SIG-M5 treated with dmso at 0.1 percent for 504 hours (cell line): ENCODE measurements at regions not wholly inside any gene's neighbourhood (a gene's known extent, or its start where the extent isn't known, plus 50 kb on each side); places are given as distances from the start of the nearest gene placed in this dataset.
A peak's percentile ranks its signal among the peaks of the same experiment; 100 is the strongest.

Experiments
- DNase-seq: peaks from one replicate; lab custom pipeline; 2025; ENCODE audit not compliant: unreplicated experiment; lab: John Stamatoyannopoulos, UW

- no peak for DNase-seq
These were observed 101.0 kb downstream of the HRH4 start for GRCh38 chr18:24561369-24561965.

GRCh38 chr18:24567199-24567598 is 106.8 kb downstream of the HRH4 start:
- peak; percentile 23 for DNase-seq

GRCh38 chr18:24570716-24571115 is 110.3 kb downstream of the HRH4 start:
- no peak for DNase-seq

- DNase-seq = no peak
These were observed 122.3 kb downstream of the HRH4 start for GRCh38 chr18:24582771-24583170.

GRCh38 chr18:24584205-24584604 is 123.8 kb downstream of the HRH4 start:
- DNase-seq = no peak

GRCh38 chr18:24584813-24585212 is 124.4 kb downstream of the HRH4 start:
- no peak for DNase-seq

- DNase-seq = no peak
These were observed 125.6 kb downstream of the HRH4 start for GRCh38 chr18:24585996-24586566.

- no peak for DNase-seq
These were observed 126.4 kb downstream of the HRH4 start for GRCh38 chr18:24586662-24587360.

- DNase-seq = no peak
These were observed 128.0 kb downstream of the HRH4 start for GRCh38 chr18:24588440-24588839.

GRCh38 chr18:24590946-24591345 is 130.5 kb downstream of the HRH4 start:
- DNase-seq = no peak

- no peak for DNase-seq
These were observed 133.0 kb downstream of the HRH4 start for GRCh38 chr18:24593401-24593800.

GRCh38 chr18:24593886-24594285 is 133.4 kb downstream of the HRH4 start:
- no peak for DNase-seq

GRCh38 chr18:24595561-24596031 is 135.2 kb downstream of the HRH4 start:
- DNase-seq = no peak

- peak; percentile 39 for DNase-seq
These were observed 139.7 kb downstream of the HRH4 start for GRCh38 chr18:24600076-24600654.

GRCh38 chr18:24601585-24601984 is 141.1 kb downstream of the HRH4 start:
- DNase-seq = no peak

GRCh38 chr18:24602201-24602600 is 141.8 kb downstream of the HRH4 start:
- DNase-seq = no peak

- DNase-seq = no peak
These were observed 142.7 kb downstream of the HRH4 start for GRCh38 chr18:24603151-24603550.

GRCh38 chr18:24605444-24605843 is 145.0 kb downstream of the HRH4 start:
- no peak for DNase-seq

GRCh38 chr18:24609254-24609653 is 148.8 kb downstream of the HRH4 start:
- DNase-seq = no peak

- DNase-seq = no peak
These were observed 150.6 kb downstream of the HRH4 start for GRCh38 chr18:24611075-24611474.

- DNase-seq = peak; percentile 0
These were observed 153.6 kb downstream of the HRH4 start for GRCh38 chr18:24613896-24614640.
